ENCODE measurements at regions not wholly inside any gene's neighbourhood (a gene's known extent, or its start where the extent isn't known, plus 50 kb on each side); places are given as distances from the start of the nearest gene placed in this dataset.

- TF ChIP-seq NRF1 (IDR thresholded peaks at IDR 0.05; ENCODE audit: low read depth, low read length) (no peak), PBX3 (IDR thresholded peaks at IDR 0.05) (no peak), FOXJ3 (CRISPR knock-in tag; IDR thresholded peaks at IDR 0.05) (0 out of 2 replicates have a peak, but pooled peaks have one; percentile 44), EP300 (IDR thresholded peaks at IDR 0.05; ENCODE audit: borderline replicate concordance in 1 of 2, low read depth in 1 of 2, low read length in 1 of 2) (peak in 1 of 2 experiments; percentile 78; a peak in 1 of 4 replicates), TEAD4 (IDR thresholded peaks at IDR 0.05; ENCODE audit: borderline replicate concordance, insufficient read depth) (no peak), RCOR1 (IDR thresholded peaks at IDR 0.05; ENCODE audit: low read length) (peak; percentile 49; the same call in 1 of the 2 replicates), GABPA (IDR thresholded peaks at IDR 0.05; ENCODE audit: low read depth) (no peak), EZH2phosphoT487 (IDR thresholded peaks at IDR 0.05; ENCODE audit: borderline replicate concordance, low read depth) (no peak), YY1 (IDR thresholded peaks at IDR 0.05; ENCODE audit: low read depth) (no peak), CTCF (IDR thresholded peaks at IDR 0.05) (no peak), GATA2 (CRISPR knock-in tag; IDR thresholded peaks at IDR 0.05) (peak; percentile 61), RAD21 (IDR thresholded peaks at IDR 0.05; ENCODE audit: low read length) (no peak), MAX (IDR thresholded peaks at IDR 0.05; ENCODE audit: low read depth) (no peak), POLR2AphosphoS5 (IDR thresholded peaks at IDR 0.05; ENCODE audit: low read depth, low read length) (no peak), SMC3 (IDR thresholded peaks at IDR 0.05; ENCODE audit: low read depth, low read length) (no peak), SIN3A (IDR thresholded peaks at IDR 0.05; ENCODE audit: borderline replicate concordance, low read depth, low read length) (no peak), TAF1 (IDR thresholded peaks at IDR 0.05; ENCODE audit: borderline replicate concordance, low read depth, low read length) (no peak), RFX5 (IDR thresholded peaks at IDR 0.05; ENCODE audit: low read length) (no peak), REST (IDR thresholded peaks at IDR 0.05; ENCODE audit: low read depth, low read length) (no peak), FOXM1 (IDR thresholded peaks at IDR 0.05; ENCODE audit: low read depth) (no peak), FOSL2 (IDR thresholded peaks at IDR 0.05; ENCODE audit: borderline replicate concordance, low read depth) (no peak)
- POLR2A ChIA-PET, result no interaction called here
- DNase-seq, result peak; percentile 64
These were observed 82.9 kb upstream of the ATXN1 start for GRCh38 chr6:16844183-16844582.

More at GRCh38 chr6:16844183-16844582, 82.9 kb upstream of the ATXN1 start:
- no peak overlapping the region for H3K4me2 ChIP-seq
- H2AFZ ChIP-seq (ENCODE audit: low read depth), result no peak overlapping the region
- no peaks in the 10 kb centered on the region for H3K27me3 ChIP-seq (ENCODE audit: insufficient read depth)
- WGBS (ENCODE audit: low lambda C conversion rate), result 52% methylated on average over 5 of the region's 5 CpGs
- H3K9me2 ChIP-seq, result no peaks in the 10 kb centered on the region
- no peaks in the 10 kb centered on the region for H3K36me3 ChIP-seq (replicated peaks in 1 of 2; ENCODE audit: control insufficient read depth in 1 of 2, insufficient read depth in 2 of 2, low read length in 1 of 2)
- no peaks in the 10 kb centered on the region for H3K79me2 ChIP-seq (ENCODE audit: insufficient read depth)
- H3K4me1 ChIP-seq (ENCODE audit: control insufficient read depth in 1 of 2, insufficient read depth in 2 of 2, low read depth in 1 of 2, low read length in 1 of 2), result peaks cover 10 to 13% of the 10 kb centered on the region in 2 experiments; a peak in 3 of 4 replicates
- CTCF ChIA-PET, result interaction anchor here (1.1 to 1.2 kb wide), 2 partner anchors 81 to 82 kb away, joined by 3 to 4 read pairs; no protein-coding TSS in a partner anchor
- H3K27ac ChIP-seq (ENCODE audit: low read depth in 2 of 2, low read length in 1 of 2), result no peak overlapping the region
- H4K20me1 ChIP-seq (ENCODE audit: insufficient read depth), result no peaks in the 10 kb centered on the region
- H3K9me3 ChIP-seq, result no peaks in the 10 kb centered on the region
- H3K9ac ChIP-seq, result no peak overlapping the region
- no peak overlapping the region for H3K4me3 ChIP-seq (ENCODE audit: low read depth in 2 of 2, low read length in 1 of 2)
- peaks cover 8% of the 10 kb centered on the region for H3F3A ChIP-seq (replicated peaks; ENCODE audit: insufficient read depth)
